HG03066 (cell line): ENCODE measurements at regions not wholly inside any gene's neighbourhood (a gene's known extent, or its start where the extent isn't known, plus 50 kb on each side); places are given as distances from the start of the nearest gene placed in this dataset.
"Not testable (repeated sequence)": the region's sequence is repeated elsewhere in the genome, so short reads cannot be mapped to it uniquely, and the experiment has no call there.

Source experiments
- ATAC-seq: cut with Tn5 transposase; IDR thresholded peaks from one replicate; pipeline ENCODE4 v1.9.1; 2021; ENCODE audit warnings: low read depth; ENCODE audit not compliant: unreplicated experiment

GRCh38 chrX:68978255-68978654 lies 149.4 kb downstream of the EFNB1 start:
- ATAC-seq = no peak

DNA sequence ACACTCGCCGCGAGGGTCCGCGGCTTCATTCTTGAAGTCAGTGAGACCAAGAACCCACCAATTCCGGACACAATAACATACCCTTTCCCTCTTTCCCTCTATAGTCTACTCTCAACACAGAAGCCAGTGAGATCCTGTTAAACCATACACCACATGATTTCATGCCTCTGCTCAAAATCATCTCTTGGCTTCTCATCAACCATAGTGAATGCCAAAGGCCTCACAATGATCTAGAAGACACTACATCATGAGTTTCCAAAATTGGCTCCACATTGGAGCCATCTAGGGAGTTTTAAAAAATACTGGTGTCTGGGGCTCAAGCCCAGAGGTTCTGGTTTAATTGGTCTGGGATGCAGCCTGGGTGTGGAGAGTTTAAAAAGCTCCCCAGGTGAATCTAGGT lies 124.5 kb downstream of the EFNB1 start:
- ATAC-seq = no peak

DNA sequence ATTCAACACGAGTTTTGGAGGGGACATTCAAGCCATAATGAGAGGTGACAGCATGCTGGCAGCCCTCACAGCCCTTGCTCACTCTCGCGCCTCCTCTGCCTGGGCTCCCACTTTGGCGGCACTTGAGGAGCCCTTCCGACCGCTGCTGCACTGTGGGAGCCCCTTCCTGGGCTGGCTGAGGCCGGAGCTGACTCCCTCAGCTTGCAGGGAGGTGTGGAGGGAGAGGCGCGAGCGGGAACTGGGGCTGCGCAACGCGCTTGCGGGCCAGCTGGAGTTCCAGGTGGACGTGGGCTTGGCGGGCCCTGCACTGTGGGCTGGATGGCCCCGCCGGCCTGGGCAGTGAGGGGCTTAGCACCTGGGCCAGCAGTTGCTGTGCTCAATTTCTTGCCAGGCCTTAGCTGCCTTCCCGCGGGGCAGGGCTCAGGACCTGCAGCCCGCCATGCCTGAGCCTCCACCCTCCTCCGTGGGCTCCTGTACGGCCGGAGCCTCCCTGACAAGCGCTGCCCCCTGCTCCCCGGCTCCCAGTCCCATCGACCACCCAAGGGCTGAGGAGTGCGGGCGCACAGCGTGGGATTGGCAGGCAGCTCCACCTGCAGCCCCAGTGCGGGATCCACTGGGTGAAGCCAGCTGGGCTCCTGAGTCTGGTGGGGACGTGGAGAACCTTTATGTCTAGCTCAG lies 123.3 kb downstream of the EFNB1 start:
- ATAC-seq = not testable (repeated sequence)

GRCh38 chrX:68950937-68951336 lies 122.1 kb downstream of the EFNB1 start:
- ATAC-seq = no peak

DNA sequence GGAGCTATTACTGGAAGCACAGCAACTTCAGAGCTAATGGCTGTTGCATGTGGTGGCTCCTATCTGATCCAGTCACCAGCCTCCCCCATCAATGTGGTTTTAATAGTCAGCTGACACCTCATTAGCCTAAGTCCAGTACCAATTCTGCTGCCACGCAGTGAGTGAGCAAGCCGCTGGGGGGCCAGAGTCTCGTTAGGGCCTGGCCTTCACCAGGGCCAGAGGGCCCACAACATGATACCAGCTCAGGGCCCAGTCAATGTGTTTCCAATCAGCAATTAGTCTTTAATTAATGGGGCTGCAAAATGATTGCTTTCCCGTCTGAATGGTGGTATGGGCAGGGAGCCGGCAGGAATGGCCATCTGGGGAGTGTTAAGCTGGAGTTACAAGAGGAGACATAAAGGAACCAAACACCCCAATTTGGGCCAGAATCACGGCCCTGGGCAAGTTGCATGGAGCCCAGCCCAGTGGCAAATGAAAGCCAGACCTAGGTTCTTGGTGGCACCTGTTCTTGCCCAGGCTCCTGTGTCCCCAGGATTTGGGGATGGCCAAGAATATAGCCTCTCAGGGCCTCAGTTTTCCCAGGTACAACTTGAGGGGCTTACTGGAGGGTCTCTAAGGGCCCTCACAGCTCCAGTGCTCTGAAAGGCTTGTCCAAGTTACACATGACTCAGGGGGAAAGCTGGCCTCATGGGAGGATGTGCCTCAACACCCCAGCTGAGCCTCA lies 119.2 kb downstream of the EFNB1 start:
- no peak for ATAC-seq

- ATAC-seq = no peak
These were observed 116.9 kb downstream of the EFNB1 start for GRCh38 chrX:68945603-68946228.

- ATAC-seq = no peak
These were observed 116.3 kb downstream of the EFNB1 start for GRCh38 chrX:68945081-68945602.

- ATAC-seq = no peak
These were observed 115.4 kb downstream of the EFNB1 start for GRCh38 chrX:68944211-68944610.

- ATAC-seq = no peak
These were observed 114.0 kb downstream of the EFNB1 start for GRCh38 chrX:68942840-68943239.

- ATAC-seq = no peak
These were observed 113.3 kb downstream of the EFNB1 start for GRCh38 chrX:68942104-68942503.

GRCh38 chrX:68941385-68941952 lies 112.6 kb downstream of the EFNB1 start:
- no peak for ATAC-seq

- no peak for ATAC-seq
These were observed 111.8 kb downstream of the EFNB1 start for GRCh38 chrX:68940601-68941000.

- ATAC-seq = no peak
These were observed 111.0 kb downstream of the EFNB1 start for GRCh38 chrX:68939868-68940267.

DNA sequence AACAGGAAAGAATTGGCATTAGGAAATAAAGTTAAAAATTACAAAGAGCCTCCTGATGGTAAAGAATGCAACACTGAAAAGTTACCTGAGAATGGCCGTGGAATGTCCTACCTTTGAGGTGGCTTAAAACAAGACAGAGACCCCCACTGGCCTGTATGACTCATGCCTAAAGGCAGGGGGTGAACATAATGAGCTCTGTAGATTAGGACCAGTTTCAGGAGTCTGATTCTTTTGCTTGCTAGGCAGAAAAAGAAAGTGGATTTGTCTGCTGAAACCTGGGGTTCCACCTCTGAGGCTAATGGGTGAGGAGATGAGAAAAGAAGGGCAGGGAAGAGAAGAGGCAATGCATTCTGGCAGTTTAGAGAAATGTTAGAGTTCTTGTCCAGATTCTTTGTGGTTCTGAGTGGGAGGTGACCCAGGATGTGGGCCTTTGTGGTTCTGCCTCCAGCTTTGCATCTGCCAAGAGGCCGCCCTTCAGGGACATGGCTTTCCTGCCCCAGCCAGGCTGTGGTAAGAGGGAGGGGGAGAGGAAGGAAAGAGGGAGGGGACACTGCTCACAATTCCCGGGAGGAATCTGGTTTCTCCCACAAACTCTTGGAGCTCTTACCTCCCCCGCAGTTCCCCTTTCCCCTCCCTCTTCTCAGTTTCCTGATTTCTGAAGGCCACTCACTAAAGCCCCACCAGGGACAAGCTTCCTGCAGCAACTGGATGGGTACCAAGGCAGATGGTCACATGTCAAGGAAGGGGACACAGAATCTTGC lies 109.6 kb downstream of the EFNB1 start:
- no peak for ATAC-seq

- ATAC-seq = no peak
These were observed 108.8 kb downstream of the EFNB1 start for GRCh38 chrX:68937581-68937980.

DNA sequence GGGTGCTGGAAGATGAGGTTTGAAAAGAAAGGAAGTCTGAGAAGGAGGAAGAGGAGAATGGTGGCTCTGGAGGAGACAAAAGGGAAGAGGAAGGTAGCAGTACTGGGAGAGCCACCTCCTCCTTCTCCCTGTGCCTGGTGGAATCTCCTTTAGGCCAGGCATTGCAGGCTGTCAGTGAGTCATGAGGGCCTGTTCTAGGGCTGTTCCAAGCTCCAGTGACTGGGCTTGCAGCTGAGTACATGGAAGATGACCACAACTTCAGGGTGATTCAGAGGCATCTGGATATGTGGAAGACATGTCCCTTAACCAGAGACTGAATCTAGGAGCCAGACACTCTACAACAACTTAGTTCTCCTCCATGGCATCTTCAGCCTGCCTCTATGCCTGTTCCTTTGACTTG lies 107.8 kb downstream of the EFNB1 start:
- no peak for ATAC-seq

DNA sequence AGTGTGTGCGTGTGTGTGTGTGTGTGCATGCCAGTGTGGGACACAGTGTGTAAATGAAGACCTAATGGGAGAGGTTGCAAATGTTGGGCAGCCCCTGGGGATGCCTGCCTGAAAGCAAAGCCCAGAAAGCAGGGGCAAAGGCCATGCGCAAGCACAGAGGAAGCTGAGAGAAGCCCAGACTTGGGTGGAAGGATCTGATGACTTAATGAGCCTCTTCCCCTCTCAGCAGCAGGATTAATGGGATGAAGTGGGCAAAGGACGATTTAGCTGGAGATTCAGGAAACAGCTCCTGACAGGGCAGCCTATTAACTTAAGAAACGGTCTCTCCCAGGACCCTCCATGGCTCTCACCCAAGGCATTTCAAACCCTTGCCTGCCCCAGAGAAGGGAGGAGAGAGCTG lies 107.3 kb downstream of the EFNB1 start:
- no peak for ATAC-seq

DNA sequence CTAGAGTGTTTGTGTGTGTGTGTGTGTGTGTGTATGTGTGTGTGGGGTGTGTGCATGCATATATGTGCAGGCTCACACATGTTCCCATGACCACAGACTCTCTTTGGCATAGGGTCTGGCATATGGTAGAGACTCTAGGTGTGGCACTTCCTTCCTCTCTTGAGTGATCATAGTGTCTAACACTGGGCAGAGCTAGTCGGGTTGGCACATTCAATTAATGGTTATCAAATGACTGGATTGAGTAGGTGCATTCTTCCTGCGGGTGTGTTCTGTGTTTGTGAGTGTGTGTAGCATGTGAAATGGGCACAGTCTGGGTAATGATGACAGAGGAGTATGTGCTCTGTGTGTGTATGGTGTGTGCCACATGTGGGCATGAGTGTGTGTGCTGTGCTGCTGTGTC lies 106.5 kb downstream of the EFNB1 start:
- ATAC-seq = no peak

- ATAC-seq = no peak
These were observed 106.1 kb downstream of the EFNB1 start for GRCh38 chrX:68934922-68935321.

DNA sequence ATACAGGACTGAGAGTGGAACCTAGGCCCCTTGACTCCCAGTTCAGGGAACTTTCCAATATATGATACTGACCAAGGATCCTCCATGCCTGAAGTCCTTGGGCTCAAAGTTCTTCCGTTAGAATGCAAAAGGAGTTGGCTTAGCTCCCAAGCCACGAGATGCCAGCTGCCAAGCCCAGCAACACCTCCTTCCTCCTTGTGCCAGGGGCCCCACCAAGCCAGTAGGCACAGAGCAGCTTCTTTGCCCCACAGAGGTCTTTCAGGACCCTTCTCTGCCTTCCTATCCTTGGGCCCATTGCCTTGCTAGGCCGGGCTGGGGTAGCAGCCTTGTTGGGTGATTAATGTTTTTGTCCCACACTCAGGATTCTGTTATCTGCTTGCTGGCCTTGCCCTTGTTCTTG lies 105.6 kb downstream of the EFNB1 start:
- ATAC-seq = no peak

GRCh38 chrX:68932611-68933010 lies 103.8 kb downstream of the EFNB1 start:
- no peak for ATAC-seq
